Activated gamma-delta T cell (primary cell): ENCODE measurements at regions not wholly inside any gene's neighbourhood (a gene's known extent, or its start where the extent isn't known, plus 50 kb on each side); places are given as distances from the start of the nearest gene placed in this dataset.
"Not testable (repeated sequence)": the region's sequence is repeated elsewhere in the genome, so short reads cannot be mapped to it uniquely, and the experiment has no call there.

Experiments
- DNase-seq: peaks from one replicate; lab custom pipeline; 2025; lab: John Stamatoyannopoulos, UW

DNA sequence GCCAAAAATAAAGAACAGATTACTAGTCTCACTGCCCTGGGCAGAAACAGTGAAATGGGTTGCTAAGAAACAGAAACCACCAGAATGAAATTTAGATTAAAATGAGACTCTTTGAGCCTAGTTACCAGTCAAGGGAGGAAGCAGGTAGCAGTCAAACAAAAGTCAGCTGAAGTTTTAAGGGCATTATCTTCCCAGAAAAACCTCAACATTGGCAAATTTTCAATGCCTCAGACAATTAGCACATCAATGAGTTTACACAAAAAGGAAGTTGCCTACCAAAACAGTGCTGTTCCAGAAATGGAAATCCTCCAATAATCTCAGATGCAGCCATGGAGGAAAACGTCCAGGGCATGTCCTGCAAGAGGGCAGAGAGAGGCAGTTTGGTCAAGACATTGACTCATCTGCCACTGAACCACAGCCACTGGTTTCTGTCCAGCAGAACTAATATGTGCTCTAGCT lies 399.7 kb upstream of the ADGRB3 start:
- DNase-seq: no peak

DNA sequence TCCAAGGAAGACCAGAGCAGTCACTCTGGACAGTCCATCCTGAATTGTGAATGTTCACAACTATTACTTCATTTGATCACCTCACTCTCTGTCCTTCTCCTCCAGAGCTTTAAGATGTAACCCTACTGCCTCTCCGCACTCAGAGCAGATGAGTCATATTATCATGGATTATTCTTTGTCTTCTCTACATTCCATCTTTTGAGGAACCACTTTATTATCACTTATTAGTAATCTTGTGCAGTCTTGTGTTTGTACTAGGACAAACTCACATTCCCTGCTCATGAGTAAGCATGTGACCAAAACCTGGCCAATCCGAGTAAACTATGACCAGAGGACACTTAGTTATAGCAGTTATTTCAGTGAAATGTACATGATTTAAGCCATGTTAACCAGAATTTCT lies 401.5 kb upstream of the ADGRB3 start:
- no peak for DNase-seq

DNA sequence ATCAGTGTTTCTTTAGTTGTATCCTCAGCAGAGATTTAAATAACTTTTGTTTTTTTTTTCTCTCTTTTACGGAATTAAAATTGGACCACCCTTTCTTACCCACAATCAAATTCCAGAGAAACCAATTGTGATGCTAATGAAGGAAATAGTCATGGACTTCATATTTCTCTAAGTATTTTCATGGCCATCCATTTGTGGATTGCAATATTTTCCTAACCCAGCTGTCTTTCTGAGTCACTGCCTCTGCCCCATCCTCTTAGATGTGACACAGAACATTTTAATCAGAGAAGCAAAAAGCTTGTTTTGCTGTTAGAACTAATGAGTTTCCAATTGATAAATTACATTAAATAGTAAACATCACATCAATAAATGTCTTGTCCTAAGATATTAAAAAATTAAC lies 405.5 kb upstream of the ADGRB3 start:
- DNase-seq: no peak

DNA sequence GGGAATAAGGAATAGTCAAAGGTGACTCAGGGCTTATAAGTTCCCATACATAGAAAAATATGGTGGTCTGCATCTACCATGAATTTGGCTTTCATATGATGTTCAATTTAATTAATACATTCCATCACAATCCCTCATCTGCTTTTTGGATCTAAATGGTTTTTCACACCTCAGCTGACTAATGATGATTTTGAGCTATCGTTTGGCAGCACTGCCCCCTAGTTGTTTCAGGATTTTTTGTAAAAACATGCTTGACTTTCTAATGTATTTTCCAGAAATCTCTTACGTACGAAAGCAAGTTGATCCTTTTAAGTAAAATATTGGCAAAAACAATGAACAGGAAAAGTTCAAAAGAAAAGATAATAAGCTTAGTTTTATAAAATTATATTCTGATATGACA lies 408.6 kb upstream of the ADGRB3 start:
- no peak for DNase-seq

- no peak for DNase-seq
Observed at GRCh38 chr6:68225729-68226128, 409.4 kb upstream of the ADGRB3 start.

GRCh38 chr6:68211242-68211795 lies 423.8 kb upstream of the ADGRB3 start:
- DNase-seq: no peak

DNA sequence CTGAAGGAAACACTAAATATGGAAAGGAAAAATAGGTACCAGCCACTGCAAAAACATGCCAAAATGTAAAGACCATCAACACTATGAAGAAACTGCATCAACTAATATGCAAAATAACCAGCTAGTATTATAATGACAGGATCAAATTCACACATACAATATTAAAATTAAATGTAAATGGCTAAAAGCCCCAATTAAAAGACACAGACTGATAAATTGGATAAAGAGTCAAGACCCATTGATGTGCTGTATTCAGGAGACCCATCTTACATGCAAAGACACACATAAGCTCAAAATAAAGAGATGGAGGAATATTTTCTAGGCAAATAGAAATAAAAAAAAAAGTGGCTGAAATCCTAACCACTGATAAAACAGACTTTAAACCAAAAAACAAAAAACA lies 427.5 kb upstream of the ADGRB3 start:
- not testable (repeated sequence) for DNase-seq

GRCh38 chr6:68200929-68201328 lies 434.2 kb upstream of the ADGRB3 start:
- no peak for DNase-seq

DNA sequence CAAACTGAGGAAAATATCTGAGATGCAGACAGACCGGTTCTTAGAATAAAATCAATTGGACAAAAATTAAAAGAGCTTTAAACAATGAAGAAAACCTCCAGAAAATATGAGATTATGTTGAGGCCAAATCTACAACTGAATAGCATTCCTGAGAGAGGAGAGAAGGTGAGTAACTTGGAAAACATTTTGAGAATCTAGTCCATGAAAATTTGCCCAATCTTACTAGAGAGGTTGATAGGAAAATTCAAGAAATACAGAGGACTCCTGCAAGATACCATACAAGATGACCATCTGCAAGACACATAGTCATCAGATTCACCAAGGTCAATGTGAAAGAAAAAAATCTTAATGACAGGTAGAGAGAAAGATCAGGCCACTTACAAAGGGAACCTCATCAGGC lies 437.7 kb upstream of the ADGRB3 start:
- no peak for DNase-seq

- no peak for DNase-seq
Observed at GRCh38 chr6:68196645-68197044, 438.4 kb upstream of the ADGRB3 start.

- DNase-seq: not testable (repeated sequence)
Observed at GRCh38 chr6:68195753-68196152, 439.3 kb upstream of the ADGRB3 start.

DNA sequence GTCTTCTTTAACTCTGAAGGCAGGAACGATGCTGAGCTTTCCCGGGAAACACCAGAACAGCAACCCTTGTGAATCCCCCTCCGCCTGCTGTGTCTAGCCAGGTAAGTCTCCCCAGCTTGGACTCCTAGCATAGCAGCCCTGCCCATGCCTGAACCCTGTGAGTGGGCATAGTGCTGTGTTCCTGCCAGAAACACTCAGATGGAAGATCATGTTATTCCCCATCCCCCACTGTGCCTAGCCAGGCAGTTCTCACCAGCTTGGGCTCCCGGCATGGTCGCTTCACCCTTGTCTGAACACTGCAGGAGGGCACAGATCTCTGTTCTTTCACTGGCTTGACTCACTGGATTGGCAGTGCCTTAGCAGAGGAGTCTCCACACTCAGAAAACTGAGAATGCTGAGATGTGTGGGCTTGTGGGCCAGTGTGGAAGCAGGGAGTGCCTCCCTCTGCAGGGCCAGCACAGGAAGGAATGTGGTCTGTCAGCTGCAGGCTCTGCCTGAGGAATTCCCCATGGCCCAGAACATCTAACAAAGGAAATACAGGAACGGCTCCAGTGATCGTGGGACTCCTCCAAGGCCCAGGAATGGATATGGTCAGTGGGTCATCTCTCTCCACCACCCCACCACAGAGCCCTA lies 440.1 kb upstream of the ADGRB3 start:
- no peak for DNase-seq

DNA sequence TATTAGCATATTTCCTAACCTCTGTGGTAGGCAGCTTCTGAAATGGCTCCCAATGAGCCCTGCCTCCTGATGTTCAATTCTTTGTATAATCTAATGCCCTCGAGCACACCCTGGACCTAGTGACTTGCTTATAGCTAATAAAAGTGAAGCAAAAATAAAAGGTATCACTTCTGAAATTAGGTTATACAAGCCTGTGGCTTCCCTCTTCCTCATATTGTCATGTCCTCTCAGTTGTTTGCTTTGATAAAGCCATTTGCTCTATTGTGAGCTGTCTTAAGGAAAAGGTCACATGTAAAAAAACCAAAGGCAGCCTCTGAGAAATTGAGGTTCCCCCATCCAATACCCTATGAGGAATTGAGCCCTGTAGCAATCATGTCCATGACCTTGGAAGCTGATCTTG lies 442.1 kb upstream of the ADGRB3 start:
- DNase-seq: no peak

DNA sequence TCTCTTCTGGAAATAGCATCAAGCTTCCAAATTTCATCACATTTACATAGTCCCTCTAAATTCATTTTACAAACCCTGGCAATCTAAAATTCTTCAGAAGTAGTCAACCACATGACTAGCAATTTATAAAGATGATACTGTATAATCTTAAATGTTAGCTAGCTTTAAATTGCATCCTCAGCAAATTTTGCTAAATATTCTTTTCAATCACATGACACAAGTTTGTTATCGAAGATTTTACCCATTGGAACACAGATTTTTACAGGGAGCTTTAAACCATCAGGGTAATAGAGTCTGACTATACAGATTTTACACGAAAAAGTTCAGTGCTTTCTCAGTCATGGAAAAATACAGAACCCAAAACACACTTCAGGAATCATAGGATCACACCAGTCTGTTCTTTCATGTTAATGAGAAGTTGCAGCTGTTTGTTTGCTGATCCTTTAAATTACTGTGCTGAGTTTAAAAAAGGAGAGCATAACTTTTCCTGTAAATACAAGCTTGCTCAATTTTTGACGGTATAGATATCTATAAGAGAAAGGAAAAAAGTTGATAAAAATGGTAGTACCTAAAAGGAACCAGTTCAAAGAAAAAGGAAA lies 445.8 kb upstream of the ADGRB3 start:
- DNase-seq: no peak

DNA sequence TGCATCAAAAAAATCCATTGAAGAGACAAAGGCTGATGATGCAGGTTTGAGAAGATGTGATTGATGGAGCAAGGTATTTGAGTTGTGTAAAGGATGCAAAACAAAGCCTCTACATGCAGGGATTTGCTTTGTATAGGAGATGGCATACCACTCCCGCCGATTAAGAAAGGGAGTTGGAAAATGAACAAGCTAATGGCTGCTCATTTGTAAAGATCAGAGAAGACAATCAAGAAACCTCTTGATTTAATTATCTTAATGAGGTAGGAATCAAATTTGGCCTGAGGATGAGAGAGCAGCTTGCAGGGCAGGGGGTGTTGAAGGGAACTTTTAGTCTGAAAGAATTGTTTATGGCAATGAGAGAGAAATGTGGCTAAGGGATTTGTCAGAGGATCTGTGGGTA lies 448.2 kb upstream of the ADGRB3 start:
- DNase-seq: no peak

DNA sequence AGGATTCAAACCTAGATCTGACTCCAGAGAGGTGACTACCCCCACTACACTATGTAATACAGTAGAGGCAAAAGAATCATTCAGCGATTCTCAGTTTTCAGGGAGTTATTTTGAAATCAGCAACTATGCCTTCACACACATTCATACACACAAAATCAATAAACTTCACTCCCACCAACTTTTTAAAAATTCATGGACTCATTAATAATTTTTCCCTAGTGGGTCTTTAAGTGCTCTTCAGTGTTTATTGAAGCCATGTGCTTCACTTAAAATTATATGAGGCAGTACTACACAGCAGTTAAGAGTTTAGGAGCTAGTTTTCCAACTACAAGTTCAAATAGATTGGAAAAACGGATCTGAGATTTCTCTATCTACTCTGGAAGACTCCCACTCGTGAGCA lies 452.7 kb upstream of the ADGRB3 start:
- DNase-seq: no peak

DNA sequence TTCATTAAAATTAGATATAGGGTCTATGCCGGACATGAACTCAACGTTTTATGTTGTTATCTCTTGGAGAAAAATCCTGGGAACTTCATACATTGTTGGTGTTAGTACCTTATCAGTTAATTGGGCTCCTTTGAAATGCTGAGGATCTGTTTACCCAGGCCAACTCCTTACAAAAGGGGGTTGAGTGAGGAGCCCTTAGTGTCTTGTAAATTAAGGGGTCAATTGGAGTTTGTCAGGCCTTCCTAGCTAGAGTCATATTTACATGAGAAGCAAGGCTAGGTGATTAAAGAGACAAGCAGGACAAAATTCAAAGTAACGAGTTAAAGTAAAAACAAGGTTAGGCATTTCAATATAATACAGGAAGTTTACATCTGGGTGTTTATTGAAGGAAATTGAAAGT lies 454.1 kb upstream of the ADGRB3 start:
- DNase-seq: not testable (repeated sequence)

GRCh38 chr6:68173616-68174015 lies 461.5 kb upstream of the ADGRB3 start:
- DNase-seq: no peak

- no peak for DNase-seq
Observed at GRCh38 chr6:68169922-68170321, 465.2 kb upstream of the ADGRB3 start.

- no peak for DNase-seq
Observed at GRCh38 chr6:68167604-68168003, 467.5 kb upstream of the ADGRB3 start.

GRCh38 chr6:68160812-68161211 lies 474.3 kb upstream of the ADGRB3 start:
- not testable (repeated sequence) for DNase-seq

GRCh38 chr6:68160348-68160747 lies 474.7 kb upstream of the ADGRB3 start:
- DNase-seq: no peak

DNA sequence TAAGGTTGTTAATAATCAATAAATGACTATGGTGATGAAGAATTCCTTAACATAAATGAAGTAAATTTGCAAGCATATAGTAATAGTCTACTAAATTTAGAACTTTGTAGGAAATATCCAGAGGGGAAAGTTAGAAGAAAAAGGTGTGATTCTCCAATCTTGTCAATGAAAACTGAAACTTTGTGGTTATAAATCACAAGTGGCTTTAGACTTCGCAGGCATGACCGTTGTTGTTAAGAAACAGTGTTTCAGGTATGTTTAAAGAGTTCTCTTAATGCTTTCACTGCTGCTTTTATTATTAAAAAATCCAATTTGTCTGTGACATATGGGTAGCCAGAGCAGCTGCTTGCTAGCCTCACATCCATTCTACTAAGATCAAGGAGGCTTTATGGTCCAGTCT lies 475.6 kb upstream of the ADGRB3 start:
- no peak for DNase-seq

- DNase-seq: no peak
Observed at GRCh38 chr6:68158256-68158655, 476.8 kb upstream of the ADGRB3 start.
